GM19238 (cell line): ENCODE measurements at regions not wholly inside any gene's neighbourhood (a gene's known extent, or its start where the extent isn't known, plus 50 kb on each side); places are given as distances from the start of the nearest gene placed in this dataset.
"Not testable (repeated sequence)": the region's sequence is repeated elsewhere in the genome, so short reads cannot be mapped to it uniquely, and the experiment has no call there.

Experiments used
- DNase-seq: peaks from one replicate; pipeline ENCODE4 v3.0.0; 2011; ENCODE audit warnings: low spot score; ENCODE audit not compliant: insufficient read length

DNA sequence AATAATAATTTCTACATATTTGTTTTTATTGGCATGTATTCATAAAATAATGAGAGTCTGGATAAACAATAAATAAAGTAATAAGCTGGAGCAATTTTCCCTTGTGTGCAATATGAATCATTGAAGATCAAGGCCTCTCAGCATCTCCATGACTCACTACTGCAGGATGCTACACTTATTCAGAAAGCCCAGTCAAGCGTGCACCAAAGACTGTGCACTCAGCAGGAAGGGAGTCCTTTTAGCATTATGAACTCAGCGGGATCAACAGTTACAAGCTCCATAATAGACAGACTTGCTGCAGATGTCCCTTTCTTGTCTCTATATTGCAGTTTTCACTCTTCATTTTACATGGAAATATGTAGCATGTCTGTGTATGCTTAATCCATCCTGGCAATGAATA lies 485.3 kb downstream of the CDH9 start:
- no peak for DNase-seq

DNA sequence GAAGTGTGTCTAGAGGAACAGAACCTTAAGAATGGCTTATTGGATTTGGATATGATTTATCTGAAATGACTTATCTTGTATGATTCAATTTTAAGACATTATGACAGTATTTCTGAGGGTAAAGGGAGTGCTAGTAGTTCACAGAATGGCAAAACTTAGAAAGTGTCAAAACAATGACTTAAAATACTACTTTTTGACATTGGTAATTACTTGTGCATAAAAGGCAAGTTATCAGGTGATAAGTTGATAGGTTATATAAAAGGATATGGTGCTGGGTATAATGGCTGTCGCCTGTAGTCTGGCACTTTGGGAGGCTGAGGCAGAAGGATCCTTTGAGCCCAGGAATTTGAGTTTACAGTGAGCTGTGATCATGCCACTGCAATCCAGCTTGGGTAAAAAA lies 494.4 kb downstream of the CDH9 start:
- no peak for DNase-seq

DNA sequence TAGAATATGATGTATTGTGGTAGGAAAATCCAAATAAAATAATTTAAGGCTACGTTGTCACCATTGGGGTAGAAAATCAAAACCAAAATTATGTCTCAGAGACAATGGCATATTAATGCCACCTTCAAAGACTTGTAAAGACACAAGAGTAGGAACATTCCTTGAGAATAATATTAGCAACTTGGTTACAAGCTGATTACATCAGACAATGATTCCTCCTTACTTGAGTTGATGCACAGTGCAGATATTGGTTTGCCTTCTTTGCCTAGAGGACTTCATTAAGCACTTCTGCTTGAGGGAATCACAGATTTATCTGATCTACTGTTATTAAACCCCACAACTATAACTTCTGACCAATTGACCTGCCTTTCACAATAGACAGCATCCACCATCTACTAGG lies 500.2 kb downstream of the CDH9 start:
- no peak for DNase-seq

DNA sequence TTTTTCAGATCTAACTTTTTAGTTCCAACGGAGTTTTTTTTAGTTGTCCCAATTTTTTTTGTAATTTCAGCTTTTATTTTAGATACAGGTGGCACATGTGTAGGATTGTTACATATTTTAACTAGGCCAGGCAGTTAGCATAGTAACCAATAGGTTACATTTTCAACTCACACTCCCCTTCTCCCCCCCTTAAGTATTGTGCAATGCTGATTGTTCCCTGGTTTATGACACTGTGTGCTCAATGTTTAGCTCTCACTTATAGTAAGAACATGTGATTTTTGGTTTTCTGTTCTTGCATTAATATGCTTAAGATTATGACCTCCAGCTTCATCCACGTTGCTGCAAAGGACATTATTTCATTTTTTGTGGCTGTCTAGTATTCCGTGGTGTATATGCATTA lies 503.2 kb downstream of the CDH9 start:
- DNase-seq, result no peak

DNA sequence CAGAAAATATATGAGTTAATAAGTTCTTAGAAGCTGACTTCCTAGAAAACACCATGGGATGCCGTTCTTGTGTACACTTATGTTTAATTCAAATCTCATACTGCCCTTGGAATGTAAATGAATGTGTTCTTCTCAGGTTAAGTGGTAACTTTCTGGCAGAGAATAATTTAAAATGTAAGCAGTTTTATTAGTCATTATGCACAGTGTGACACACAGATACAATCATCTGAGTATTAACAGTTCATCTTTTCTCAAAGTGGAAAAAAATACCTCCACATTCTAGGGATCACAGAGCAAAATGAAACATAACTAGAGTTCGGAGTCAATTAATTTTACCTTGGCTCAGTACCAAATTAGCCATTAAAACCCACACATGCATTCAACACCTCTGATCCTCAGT lies 508.1 kb downstream of the CDH9 start:
- no peak for DNase-seq

DNA sequence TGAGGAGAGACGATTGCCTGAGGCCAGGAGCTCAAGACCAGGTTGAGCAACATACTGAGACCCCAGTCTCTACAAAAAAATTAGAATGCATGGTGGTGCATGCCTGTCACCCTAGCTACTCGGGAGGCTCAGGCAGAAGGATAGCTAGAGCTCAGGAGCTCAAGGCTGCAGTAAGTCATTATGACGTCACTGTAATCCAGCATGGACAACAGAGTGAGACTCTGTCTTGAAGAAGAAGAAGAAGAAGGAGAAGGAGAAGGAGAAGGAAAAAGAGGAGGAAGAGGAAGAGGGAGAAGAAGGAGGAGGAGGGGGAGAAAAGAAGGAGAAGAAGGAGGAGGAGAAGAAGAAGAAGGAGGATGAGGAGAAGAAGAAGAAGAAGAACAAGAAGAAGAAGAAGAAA lies 519.1 kb downstream of the CDH9 start:
- DNase-seq, result no peak

DNA sequence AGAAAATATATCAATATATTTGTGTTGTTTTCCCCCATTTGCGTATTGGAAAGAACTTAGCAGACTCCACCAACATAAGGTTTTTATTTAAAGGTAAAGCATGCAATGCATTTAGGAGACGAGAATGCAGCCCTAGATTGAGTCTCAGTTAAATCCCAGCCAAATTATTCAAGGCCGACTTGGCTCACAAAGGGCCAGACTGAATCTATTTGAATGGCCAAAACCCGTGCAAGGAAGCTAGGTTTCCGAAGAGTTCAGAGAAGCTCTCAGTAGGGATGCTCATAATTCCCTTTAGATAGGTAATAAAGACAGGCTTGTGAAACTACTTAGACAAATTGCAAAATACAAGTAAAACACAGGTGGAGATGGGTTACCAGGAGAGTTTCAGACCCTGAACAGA lies 520.3 kb downstream of the CDH9 start:
- no peak for DNase-seq

DNA sequence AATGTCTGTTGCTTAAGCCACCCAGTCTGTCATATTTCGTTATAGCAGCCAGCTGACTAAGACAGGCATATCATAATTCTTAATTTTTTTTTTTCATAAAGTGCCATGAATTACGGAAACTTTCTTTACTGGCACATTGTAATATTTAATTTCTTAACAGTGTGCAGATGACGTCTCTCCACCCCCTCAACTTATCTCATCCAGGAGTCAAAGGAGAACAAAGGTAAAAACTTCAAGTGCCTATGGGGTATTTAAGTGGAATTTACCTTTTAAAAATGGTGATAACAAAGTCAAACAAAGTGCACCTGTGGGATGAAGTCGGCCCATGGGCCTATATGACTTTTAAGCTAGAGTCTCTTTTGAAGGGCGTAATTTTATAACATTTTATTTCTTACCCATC lies 539.4 kb downstream of the CDH9 start:
- no peak for DNase-seq

DNA sequence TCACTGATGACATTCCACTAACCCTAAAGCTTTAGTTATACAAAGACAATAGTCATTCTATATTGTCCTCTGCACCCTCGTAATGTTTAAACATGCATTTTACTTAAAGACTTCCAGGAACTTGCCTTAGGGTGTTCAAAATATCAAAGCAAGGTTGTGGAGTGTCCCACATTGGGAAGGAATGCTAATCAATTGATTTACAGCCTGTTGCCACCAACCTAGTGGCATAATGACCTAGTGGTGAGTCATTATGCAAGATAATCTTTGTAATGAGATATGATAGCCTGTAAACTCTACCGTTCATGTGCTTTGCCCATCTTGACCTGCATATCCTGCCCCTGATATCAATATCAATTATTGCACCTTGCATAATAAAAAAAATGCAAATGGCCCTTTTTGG lies 542.9 kb downstream of the CDH9 start:
- DNase-seq, result no peak

DNA sequence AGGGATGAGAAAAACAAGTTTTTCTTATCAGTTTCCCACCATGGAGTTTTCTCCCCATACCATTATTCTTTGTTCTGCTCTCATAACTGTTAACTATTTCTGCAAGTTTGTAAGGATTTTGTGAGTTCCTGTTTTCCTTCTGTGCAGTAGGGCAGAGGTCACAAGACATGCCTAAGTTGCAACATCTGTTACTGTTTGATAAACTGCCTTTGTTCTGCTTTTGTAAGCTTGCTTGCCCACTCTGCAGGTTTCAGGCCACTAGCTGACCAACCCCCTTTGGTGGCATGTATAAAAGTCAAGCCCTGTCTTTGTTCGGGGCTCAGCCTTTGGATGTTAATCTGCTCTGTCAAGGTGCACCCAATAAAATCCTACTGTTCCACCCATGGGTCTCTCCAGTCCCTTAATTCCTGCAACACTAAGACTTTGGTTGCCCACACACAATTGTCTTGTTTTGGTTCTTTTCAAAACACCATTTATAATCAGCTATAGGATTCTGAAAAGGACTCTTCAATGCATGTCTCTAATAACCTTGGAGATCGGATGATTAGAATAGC lies 545.4 kb downstream of the CDH9 start:
- DNase-seq, result no peak

DNA sequence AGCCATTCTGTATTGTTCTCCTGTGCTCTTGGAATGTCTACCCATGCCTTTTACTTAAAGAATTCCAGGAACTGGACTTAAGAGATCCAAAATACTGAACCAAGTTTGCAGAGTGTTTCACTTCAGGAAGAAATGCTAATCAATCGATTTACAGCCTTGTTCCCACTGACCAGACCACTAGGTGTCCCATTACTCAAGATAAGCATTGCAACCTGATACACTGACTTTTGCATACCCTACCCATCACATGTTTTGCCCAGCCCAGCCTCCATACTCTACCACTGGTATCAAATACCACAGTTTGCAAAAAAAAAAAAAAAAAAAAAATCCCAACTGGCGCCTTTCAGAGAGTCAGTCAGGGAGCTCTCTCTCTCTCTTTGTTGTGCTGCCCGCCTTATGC lies 550.8 kb downstream of the CDH9 start:
- no peak for DNase-seq

DNA sequence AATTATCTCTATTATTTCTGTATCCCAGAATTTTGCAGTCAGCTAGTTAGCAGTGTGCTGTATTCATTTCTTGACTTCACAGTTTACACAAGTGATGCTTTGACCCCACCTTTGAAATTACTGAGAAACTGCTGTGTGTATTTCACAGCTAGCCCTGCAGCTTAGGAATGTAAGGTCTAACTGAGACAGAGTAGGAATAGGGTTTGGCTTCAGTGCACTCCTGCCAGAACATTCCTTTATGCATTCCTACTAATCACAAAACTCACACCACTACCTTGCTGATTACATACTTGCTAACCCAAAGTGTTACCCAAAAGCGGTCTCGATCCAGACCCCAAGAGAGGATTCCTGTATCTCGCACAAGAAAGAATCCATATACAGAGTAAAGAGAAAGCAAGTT lies 551.8 kb downstream of the CDH9 start:
- DNase-seq, result no peak

DNA sequence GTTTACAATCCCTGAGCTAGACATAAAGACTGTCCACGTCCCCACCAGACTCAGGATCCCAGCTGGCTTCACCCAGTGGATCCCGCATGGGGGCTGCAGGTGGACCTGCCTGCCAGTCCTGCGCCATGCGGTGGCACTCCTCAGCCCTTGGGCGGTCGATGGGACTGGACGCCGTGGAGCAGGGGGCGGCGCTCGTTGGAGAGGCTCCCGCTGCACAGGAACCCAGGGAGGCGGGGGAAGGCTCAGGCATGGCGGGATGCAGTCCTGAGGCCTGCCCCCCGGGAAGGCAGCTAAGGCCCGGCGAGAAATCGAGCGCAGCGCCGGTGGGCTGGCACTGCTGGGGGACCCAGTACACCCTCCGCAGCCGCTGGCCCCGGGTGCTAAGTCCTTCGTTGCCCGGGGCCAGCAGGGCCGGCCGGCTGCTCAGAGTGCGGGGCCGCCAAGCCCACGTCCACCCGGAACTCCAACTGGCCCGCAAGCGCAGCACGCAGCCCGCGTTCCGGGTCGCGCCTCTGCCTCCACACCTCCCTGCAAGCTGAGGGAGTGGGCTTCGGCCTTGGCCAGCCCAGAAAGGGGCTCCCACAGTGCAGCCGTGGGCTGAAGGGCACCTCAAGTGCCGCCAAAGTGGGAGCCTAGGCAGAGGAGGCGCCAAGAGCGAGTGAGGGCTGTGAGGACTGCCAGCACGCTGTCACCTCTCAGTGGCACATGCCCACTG lies 553.1 kb downstream of the CDH9 start:
- not testable (repeated sequence) for DNase-seq

DNA sequence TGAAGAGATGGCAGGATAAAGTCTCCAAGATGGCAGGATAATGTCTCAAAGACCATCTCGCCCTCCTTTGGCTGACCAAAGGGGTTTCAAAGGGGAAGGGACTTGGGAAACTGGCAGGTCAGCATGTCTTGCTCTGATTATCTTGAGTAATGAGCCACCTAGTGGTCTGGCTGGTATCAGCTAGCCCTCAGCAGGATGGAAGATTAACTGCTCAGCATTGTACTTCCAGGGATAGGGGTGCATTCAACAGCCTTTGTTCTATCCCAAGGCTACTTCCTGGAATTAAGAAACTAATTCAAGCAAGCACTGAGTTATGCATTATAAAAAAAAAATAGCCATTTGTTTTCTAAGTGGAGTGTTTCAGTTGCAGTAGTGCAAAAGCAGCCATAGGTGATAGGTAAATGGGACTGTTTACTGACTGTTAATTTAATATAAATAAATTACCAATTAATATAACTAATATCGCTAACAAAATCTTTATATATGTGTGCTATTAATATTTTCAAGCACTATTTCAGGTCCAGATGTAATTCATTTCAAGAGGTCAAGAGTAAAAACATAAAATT lies 555.5 kb downstream of the CDH9 start:
- peak; percentile 8 for DNase-seq

DNA sequence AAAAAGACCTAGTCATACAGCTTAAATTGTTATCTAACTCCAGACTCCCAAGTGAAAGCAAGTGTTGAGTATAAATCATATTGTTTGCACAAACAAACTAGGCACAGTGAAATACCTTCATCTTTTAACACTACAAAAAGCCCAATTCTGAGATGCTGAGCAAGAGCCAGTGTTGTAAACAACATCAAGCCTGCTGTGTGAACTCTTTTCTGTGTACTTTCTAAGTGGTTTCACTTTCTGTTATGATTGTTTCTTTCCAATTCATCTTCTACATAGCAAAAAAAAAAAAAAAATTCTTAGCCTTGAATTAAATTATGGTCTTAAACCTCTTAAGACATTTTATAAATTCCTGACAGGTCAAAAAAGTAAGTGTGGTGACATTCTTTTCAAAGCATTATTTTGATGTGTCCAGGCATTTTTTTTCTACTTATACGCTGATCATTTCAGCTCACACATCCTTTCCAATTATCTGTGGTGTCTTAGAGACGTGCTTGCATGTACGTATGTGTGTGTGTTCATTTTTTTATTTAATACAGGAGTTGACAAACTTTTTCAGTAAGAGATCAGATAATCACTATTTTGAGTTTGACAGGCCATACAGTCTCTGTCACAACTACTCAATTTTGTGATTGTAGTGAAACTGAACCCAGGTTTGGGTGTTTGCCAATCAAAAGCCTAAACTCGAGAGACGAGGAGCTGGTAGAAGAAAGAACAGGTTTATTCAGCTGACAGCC lies 556.1 kb downstream of the CDH9 start:
- DNase-seq, result no peak

DNA sequence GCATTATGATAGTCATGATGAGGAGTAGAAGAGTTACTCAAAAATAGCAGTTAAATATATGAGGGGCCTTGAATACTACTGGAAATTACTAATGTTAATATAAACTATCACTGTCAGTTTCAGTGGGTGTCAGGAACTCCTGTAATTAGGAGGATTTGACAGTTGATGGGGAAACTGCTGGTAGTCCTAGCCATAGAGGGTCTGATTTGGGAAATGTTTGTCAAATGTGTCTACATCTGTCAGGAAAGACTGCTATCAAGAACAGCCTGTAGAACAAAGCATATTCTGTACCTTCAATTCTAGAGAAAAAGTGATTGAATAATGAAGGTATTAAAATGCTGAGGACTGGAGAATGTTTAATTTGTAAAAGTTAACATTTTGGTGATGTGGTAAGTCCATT lies 567.9 kb downstream of the CDH9 start:
- no peak for DNase-seq

DNA sequence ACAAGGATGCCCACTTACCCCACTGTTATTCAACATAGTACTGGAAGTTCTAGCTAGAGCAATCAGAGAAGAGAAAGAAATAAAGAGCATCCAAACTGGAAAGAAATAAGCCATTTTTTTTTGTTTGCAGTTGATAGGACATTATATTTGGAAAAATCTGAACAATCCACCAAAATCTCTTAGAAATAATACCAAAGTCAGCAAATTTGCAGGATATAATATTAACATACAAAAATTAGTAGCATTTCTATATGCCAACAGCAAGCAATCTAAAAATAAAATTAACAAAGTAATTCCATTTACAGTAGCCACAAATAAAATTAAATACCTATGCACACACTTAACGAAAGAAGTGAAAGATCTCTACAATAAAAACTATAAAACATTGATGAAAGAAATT lies 599.3 kb downstream of the CDH9 start:
- no peak for DNase-seq

DNA sequence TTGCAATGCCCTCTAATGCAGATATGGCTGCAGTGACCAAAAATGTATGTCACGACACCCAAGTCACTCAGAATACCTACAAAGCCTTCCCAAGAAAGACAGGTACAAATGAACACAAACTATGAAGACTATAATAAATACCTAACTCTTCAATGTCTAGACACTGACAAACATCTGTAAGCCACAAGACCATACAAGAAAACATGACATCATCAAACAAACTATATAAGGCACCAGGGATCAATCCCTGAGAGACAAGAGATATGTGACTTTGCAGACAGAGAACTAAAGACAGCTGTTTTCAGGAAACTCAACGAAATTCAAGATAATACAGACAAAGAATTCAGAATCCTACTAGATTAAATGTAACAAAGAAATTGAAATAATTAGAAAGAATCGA lies 603.7 kb downstream of the CDH9 start:
- no peak for DNase-seq

DNA sequence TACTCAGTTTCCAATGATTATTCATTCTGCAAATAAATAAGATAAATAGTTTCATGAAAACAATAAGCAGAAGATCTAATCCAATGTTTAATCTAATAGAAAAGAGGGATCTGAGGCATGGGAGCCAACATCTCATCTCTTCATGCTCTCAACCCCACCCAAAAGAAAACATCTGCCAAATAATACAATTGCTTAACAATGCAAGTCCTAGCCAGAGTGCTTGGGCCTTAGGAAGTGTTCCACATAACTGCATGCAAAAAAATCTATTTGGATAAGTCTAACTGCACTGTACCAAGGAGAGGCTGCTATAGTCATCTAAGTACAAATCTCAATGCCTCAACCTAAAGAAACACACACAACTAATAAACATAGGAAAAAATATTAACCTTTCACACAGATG lies 606.0 kb downstream of the CDH9 start:
- no peak for DNase-seq

DNA sequence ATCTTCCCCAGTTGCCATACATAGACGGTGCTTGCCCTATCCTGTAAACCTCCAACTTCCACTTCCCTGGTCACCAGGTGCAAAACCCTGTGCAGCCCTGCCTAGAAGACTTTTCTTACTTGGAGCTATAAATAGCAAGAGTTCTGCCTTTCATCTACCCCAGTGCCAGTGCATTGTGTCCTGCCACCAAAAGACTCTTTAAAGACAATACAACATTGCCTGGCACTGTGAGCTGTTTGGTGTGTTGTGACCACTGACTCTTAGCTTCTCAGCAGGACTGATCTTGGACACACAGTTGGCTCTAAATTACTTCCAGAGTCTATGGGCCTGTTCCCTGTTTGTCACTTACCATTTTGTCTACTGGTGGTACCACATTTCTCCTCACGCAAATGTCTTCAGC lies 608.1 kb downstream of the CDH9 start:
- no peak for DNase-seq

DNA sequence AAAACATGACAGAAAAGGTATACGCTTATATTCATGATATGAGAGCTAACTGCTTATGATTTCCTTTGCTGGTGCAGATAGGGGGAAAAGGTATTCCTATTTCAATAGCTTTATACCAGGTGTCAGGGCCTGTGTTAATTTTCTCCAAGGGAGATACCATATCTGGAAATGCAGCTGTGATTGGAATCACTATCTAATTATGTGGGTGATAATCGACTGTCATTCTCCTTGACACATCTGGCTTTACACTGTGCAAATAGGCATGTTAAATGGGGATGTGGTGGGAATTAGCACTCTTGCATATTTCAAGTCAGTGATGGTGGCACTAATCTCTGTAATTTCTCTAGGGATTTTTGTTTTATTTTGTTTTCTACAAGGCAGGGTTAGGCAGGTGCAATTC lies 611.1 kb downstream of the CDH9 start:
- no peak for DNase-seq

DNA sequence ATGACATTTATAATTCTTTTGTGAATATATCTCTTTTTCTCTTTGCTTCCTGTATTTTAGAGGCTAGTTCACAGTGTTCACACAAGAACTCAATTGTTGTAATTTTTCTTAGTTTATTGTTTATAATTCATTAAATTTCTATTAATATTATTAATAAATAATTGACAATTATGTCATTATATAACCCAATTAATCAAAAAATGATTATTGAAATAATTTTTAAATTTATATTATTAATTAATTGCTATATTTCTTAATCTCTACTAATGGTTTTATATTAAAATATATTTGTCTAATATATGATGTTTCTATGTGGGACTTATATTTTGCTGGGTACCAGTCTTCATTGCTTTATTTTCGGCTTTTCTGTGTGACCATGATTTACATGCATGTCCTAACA lies 618.4 kb downstream of the CDH9 start:
- no peak for DNase-seq

DNA sequence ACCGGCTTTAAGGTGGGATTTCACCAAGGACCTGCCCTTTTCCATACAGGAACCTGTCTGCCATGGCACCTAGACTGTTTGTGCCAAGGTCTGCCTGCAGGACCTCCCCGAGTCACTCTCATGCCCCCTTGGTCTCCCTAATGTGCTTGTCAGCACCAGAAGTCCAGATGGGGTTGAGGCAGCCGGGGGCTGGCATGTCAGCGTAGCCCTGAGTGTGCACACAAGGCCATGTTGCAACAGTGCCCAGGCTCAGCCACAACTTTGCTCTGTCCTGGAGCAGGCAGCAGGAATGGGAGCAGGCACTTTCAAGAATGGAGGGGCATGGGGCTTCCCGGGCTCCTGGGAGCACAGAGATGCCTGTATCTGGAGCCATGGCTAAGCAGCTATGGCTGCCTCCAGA lies 621.5 kb downstream of the CDH9 start:
- no peak for DNase-seq
